Sigmoid colon (tissue), 6 donors: ENCODE measurements at regions not wholly inside any gene's neighbourhood (a gene's known extent, or its start where the extent isn't known, plus 50 kb on each side); places are given as distances from the start of the nearest gene placed in this dataset.

Source experiments
- DNase-seq: peaks from one replicate; pipeline ENCODE4 v3.0.0-alpha.2; 2019
- H3K27ac ChIP-seq, 4 donors: fragments of 200-600 bp; sonication (generic); one replicate each; pipeline ENCODE4 v1.5.1; 2016 to 2019; ENCODE audit warnings: mild to moderate bottlenecking in 1 of 4
- H3K27me3 ChIP-seq, 3 donors: fragments of 200-600 bp; sonication (generic); one replicate each; pipeline ENCODE4 v1.5.1; 2019; ENCODE audit warnings: mild to moderate bottlenecking in 1 of 3
- H3K36me3 ChIP-seq, 4 donors: fragments of 200-600 bp; sonication (generic); one replicate each; pipeline ENCODE4 v1.5.1; 2016 to 2019
- H3K4me1 ChIP-seq, 4 donors: fragments of 200-600 bp; sonication (generic); one replicate each; pipeline ENCODE4 v1.5.1; 2017 to 2019
- H3K4me3 ChIP-seq, 4 donors: fragments of 200-600 bp; sonication (generic); one replicate each; pipeline ENCODE4 v1.5.1; 2017 to 2019; ENCODE audit warnings: mild to moderate bottlenecking in 2 of 4, moderate library complexity in 1 of 4
- H3K9me3 ChIP-seq, 4 donors: fragments of 200-600 bp in 3 of 4; sonication (generic) in 3 of 4; one replicate each; pipeline versions ENCODE4 v1.5.1 to v1.6.1; 2013 to 2019
- EP300 ChIP-seq, 4 donors: sonication (generic); formaldehyde crosslinking; IDR thresholded peaks; one replicate each; pipeline ENCODE4 v1.6.1; 2017; ENCODE audit warnings: antibody characterized with exemption in 4 of 4
- POLR2A ChIP-seq, 2 donors: fragments of 450-650 bp; IDR thresholded peaks; one replicate each; pipeline ENCODE4 v1.6.1; 2016; ENCODE audit warnings: antibody characterized with exemption in 2 of 2, mild to moderate bottlenecking in 2 of 2, moderate library complexity in 2 of 2
- POLR2AphosphoS5 ChIP-seq, 4 donors: sonication (generic); formaldehyde crosslinking; IDR thresholded peaks; one replicate each; pipeline ENCODE4 v1.6.1; 2017; ENCODE audit warnings: antibody characterized with exemption in 4 of 4
- WGBS, 2 donors: extraction: QIAGEN DNeasy Blood & Tissue Kit; methylation state at CpG; one replicate each; pipeline ENCODE4 v1.1.7; 2013; 5-methylcytosine and 5-hydroxymethylcytosine counted together
- intact Hi-C: fragments of 100-400 bp; cut with DNase I; formaldehyde crosslinking; loops from one replicate; pipeline ENCODE4 v1.15.1; 2023
- TF ChIP-seq, protein P1 (sequence below), 4 experiments: fragments of 450-650 bp in 3 of 4; fragments of 200-600 bp in 1 of 4; IDR thresholded peaks; one replicate each; pipeline ENCODE4 v1.5.1; 2016 to 2019; ENCODE audit warnings: antibody characterized with exemption in 4 of 4, mild to moderate bottlenecking in 3 of 4, moderate library complexity in 2 of 4
- donor health status: healthy with polysubstance abuse.
- donor health status: healthy.

GRCh38 chr4:55186700-55187099 is 61.3 kb upstream of the KDR start:
- intact Hi-C loops: no loop called here
- WGBS, 2 donors: 47 to 57% methylated on average over 3 of the region's 3 CpGs
- DNase-seq: no peak

DNA sequence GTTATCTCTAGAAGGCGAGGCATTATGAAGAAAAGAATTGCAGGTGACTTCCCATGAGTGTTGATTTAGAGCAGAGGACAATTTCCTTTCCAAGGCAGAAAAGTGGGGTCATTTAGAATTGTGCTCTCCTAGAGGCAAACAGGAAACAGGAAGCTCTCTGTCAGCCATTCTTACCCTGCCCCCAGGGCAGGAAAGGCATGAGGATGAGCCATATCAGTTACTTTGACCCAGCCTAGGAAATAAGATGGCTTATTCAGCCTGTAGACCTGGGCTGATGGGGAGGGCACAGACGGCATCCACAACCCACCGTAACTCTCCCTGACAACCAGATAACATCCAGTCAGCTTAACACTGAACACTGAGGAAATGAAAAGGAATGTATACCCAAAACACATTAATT is 88.8 kb upstream of the KDR start:
- H3K4me3 ChIP-seq: no peak overlapping the region
- H3K9me3 ChIP-seq: no peaks in the 10 kb centered on the region
- H3K4me1 ChIP-seq: no peaks in the 10 kb centered on the region
- WGBS, 2 donors: 55 to 70% methylated on average over 3 of the region's 3 CpGs
- no peaks in the 10 kb centered on the region for H3K27me3 ChIP-seq
- intact Hi-C loops: no loop called here
- H3K27ac ChIP-seq: no peak overlapping the region
- no peak for DNase-seq
- TF ChIP-seq EP300 (IDR thresholded peaks at IDR 0.05) (no peak), POLR2AphosphoS5 (IDR thresholded peaks at IDR 0.05) (no peak), POLR2A (IDR thresholded peaks at IDR 0.05) (no peak)
- TF ChIP-seq, protein P1, sequence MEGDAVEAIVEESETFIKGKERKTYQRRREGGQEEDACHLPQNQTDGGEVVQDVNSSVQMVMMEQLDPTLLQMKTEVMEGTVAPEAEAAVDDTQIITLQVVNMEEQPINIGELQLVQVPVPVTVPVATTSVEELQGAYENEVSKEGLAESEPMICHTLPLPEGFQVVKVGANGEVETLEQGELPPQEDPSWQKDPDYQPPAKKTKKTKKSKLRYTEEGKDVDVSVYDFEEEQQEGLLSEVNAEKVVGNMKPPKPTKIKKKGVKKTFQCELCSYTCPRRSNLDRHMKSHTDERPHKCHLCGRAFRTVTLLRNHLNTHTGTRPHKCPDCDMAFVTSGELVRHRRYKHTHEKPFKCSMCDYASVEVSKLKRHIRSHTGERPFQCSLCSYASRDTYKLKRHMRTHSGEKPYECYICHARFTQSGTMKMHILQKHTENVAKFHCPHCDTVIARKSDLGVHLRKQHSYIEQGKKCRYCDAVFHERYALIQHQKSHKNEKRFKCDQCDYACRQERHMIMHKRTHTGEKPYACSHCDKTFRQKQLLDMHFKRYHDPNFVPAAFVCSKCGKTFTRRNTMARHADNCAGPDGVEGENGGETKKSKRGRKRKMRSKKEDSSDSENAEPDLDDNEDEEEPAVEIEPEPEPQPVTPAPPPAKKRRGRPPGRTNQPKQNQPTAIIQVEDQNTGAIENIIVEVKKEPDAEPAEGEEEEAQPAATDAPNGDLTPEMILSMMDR (IDR thresholded peaks at IDR 0.05): no peak
- no peaks in the 10 kb centered on the region for H3K36me3 ChIP-seq

More at GRCh38 chr4:55186700-55187099, 61.3 kb upstream of the KDR start:
- H3K4me3 ChIP-seq: no peak overlapping the region
- no peak overlapping the region for H3K27ac ChIP-seq
- no peaks in the 10 kb centered on the region for H3K9me3 ChIP-seq
- TF ChIP-seq, protein P1 (IDR thresholded peaks at IDR 0.05): no peak
- TF ChIP-seq EP300 (IDR thresholded peaks at IDR 0.05): no peak
- no peak for TF ChIP-seq POLR2AphosphoS5 (IDR thresholded peaks at IDR 0.05)
- TF ChIP-seq POLR2A (IDR thresholded peaks at IDR 0.05): no peak
- no peaks in the 10 kb centered on the region for H3K4me1 ChIP-seq
- no peaks in the 10 kb centered on the region for H3K27me3 ChIP-seq
- H3K36me3 ChIP-seq: no peaks in the 10 kb centered on the region

DNA sequence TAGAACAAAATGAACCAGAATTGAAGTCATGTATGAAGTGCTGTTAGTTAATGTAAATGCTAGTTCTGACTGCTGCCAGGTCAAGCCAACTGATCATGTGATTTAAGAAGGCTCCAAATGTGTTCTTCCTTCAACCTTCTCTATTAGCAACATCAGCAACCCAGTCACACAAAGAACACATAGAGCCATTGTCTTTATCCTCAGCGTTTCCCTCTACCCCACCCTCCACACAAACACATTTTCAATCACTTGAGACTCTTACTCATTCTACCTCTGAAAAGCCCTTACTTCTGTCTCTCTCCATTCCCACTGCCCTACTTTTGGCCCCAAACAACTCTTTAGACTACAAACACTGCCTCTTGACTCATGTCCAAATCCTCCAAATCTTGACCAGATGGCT is 89.7 kb upstream of the KDR start:
- TF ChIP-seq EP300 (IDR thresholded peaks at IDR 0.05) (no peak), POLR2A (IDR thresholded peaks at IDR 0.05) (no peak), POLR2AphosphoS5 (IDR thresholded peaks at IDR 0.05) (no peak)
- TF ChIP-seq, protein P1 (IDR thresholded peaks at IDR 0.05): no peak
- Histone ChIP-seq H3K36me3 (no peaks in the 10 kb centered on the region), H3K9me3 (no peaks in the 10 kb centered on the region), H3K4me1 (no peaks in the 10 kb centered on the region), H3K27me3 (no peaks in the 10 kb centered on the region), H3K27ac (no peak overlapping the region), H3K4me3 (no peak overlapping the region)
- intact Hi-C loops: no loop called here
- no peak for DNase-seq
- WGBS, 2 donors: 39 to 65% methylated on average over 1 of the region's 1 CpG

DNA sequence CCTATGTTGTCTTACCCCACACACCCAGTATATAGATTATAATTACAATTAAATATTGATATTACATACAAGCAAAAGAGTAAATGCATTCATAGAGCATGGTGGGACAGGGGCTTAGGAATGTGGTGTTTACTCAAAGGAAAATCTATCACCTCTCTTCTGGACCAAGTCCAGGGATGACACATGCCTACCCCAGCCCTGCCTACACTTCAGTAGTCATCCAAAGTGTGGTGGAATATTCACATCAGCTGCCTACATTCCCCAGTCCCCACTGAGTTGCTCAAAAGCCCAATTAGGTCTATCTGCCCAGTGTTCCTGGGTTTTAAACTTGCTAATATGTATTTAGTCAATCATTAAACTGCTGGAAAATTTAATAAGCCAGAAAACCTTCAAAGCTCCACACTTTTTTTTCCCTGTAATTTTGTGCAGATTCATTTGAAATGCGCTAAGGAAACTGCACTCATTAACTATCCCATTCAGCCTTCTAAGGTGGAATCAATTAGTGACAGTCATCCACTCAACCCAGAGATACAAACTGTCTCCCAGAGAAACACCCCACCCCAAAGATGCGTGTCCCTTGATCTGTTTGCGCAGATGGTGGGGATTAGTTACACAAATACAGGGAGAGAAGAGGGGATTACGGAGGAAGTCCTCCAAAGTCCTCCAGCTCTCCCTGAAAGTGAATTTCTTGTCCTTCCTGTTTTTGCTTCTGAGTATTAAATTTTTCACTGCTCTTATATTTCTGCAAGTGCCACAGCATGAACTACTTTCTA is 91.7 kb upstream of the KDR start:
- Histone ChIP-seq H3K27me3 (no peaks in the 10 kb centered on the region), H3K4me3 (no peak overlapping the region), H3K36me3 (no peaks in the 10 kb centered on the region), H3K4me1 (no peaks in the 10 kb centered on the region), H3K27ac (no peak overlapping the region), H3K9me3 (no peaks in the 10 kb centered on the region)
- intact Hi-C loops: no loop called here
- no peak for DNase-seq
- TF ChIP-seq, protein P1 (IDR thresholded peaks at IDR 0.05): no peak
- TF ChIP-seq POLR2A (IDR thresholded peaks at IDR 0.05): no peak
- no peak for TF ChIP-seq POLR2AphosphoS5 (IDR thresholded peaks at IDR 0.05)
- TF ChIP-seq EP300 (IDR thresholded peaks at IDR 0.05): no peak
- 52 to 68% methylated on average over 4 of the region's 4 CpGs for WGBS, 2 donors

- Histone ChIP-seq H3K27me3 (no peaks in the 10 kb centered on the region), H3K36me3 (no peaks in the 10 kb centered on the region), H3K9me3 (no peaks in the 10 kb centered on the region), H3K27ac (no peak overlapping the region), H3K4me1 (no peaks in the 10 kb centered on the region), H3K4me3 (no peak overlapping the region)
- TF ChIP-seq POLR2A (IDR thresholded peaks at IDR 0.05): no peak
- TF ChIP-seq EP300 (IDR thresholded peaks at IDR 0.05): no peak
- TF ChIP-seq, protein P1 (IDR thresholded peaks at IDR 0.05): no peak
- no peak for TF ChIP-seq POLR2AphosphoS5 (IDR thresholded peaks at IDR 0.05)
- 60 to 72% methylated on average over 5 of the region's 5 CpGs for WGBS, 2 donors
- intact Hi-C loops: no loop called here
- no peak for DNase-seq
These were observed 92.6 kb upstream of the KDR start for GRCh38 chr4:55218041-55218440.
